Motor neuron (in vitro differentiated cells): ENCODE measurements at regions not wholly inside any gene's neighbourhood (a gene's known extent, or its start where the extent isn't known, plus 50 kb on each side); places are given as distances from the start of the nearest gene placed in this dataset.
"Not testable (repeated sequence)": the region's sequence is repeated elsewhere in the genome, so short reads cannot be mapped to it uniquely, and the experiment has no call there.

Source experiments
- ATAC-seq, 8 experiments: fragments of 200-7000 bp; cut with Tn5 transposase; replicated peaks in 6 of 8; 2 replicates each; pipeline ENCODE4 v1.8.0; 2021; ENCODE audit warnings: mild to moderate bottlenecking in 8 of 8, moderate library complexity in 8 of 8
- H3K27ac ChIP-seq, 2 donors: fragments of 250-450 bp; sonication (Bioruptor Pico); 2 replicates each; pipeline ENCODE4 v1.9.0; 2021; ENCODE audit warnings: antibody characterized with exemption in 2 of 2, mild to moderate bottlenecking in 2 of 2, moderate library complexity in 1 of 2
- H3K4me1 ChIP-seq, 2 donors: fragments of 250-450 bp; sonication (Bioruptor Pico); replicated peaks in 1 of 2; 2 replicates each; pipeline ENCODE4 v1.6.1; 2021; ENCODE audit warnings: antibody characterized with exemption in 2 of 2, mild to moderate bottlenecking in 2 of 2, moderate library complexity in 1 of 2
- H3K4me3 ChIP-seq, 5 donors: fragments of 250-450 bp; sonication (Bioruptor Pico); 2 replicates each; pipeline ENCODE4 v1.9.0; 2021; ENCODE audit warnings: antibody characterized with exemption in 5 of 5, mild to moderate bottlenecking in 5 of 5, moderate library complexity in 4 of 5
- WGBS, 10 experiments: fragments of 450-650 bp; shearing (Covaris generic); methylation state at CpG; one replicate each; pipeline ENCODE4 v1.0.0; 2022; 5-methylcytosine and 5-hydroxymethylcytosine counted together
- in situ Hi-C, 9 experiments: fragments of 400-800 bp; cut with MboI; loops; one replicate each; pipeline ENCODE4 v1.15.0; 2021; ENCODE audit warnings: low sequenced_read_pairs in 9 of 9, low pct_unique_long_range_greater_than_20kb in 2 of 9; ENCODE audit not compliant: unreplicated experiment in 9 of 9

GRCh38 chr3:177800561-177800960 is 603.3 kb upstream of the TBL1XR1 start:
- WGBS, 10 experiments = 36 to 100% (median 96%) methylated on average over 1 to 3 of the region's 3 CpGs; no CpG with 5 or more reads in 1 of the 10 experiments
- no peak for ATAC-seq
- peaks cover 4 to 13% of the 10 kb centered on the region in 2 donors for H3K4me1 ChIP-seq

GRCh38 chr3:177802151-177802900 is 605.0 kb upstream of the TBL1XR1 start:
- ATAC-seq = peak; percentile 34 to 94 (median 74)
- H3K27ac ChIP-seq = no peak overlapping the region
- in situ Hi-C loops = no loop called here
- H3K4me3 ChIP-seq = no peak overlapping the region
- peaks cover 4 to 13% of the 10 kb centered on the region in 2 donors for H3K4me1 ChIP-seq
- WGBS, 10 experiments = 7 to 74% (median 42%) methylated on average over 3 to 5 of the region's 5 CpGs; no CpG with 5 or more reads in 2 of the 10 experiments

More at GRCh38 chr3:177800561-177800960, 603.3 kb upstream of the TBL1XR1 start:
- Histone ChIP-seq H3K27ac (no peak overlapping the region), H3K4me3 (no peak overlapping the region)
- in situ Hi-C loops = no loop called here

GRCh38 chr3:177803500-177803899 is 606.2 kb upstream of the TBL1XR1 start:
- Histone ChIP-seq H3K4me1 (peaks cover 4 to 13% of the 10 kb centered on the region in 2 donors), H3K27ac (no peak overlapping the region), H3K4me3 (no peak overlapping the region)
- ATAC-seq = no peak
- 47 to 100% (median 96%) methylated on average over 1 to 4 of the region's 4 CpGs for whole genome bisulfite sequencing, 10 experiments
- in situ Hi-C loops = no loop called here

- ATAC-seq = peak in 1 of 8 experiments; percentile 30
- Histone ChIP-seq H3K27ac (no peak overlapping the region), H3K4me1 (peaks cover 4 to 13% of the 10 kb centered on the region in 2 donors), H3K4me3 (no peak overlapping the region)
- 63 to 100% (median 79%) methylated on average over 1 to 3 of the region's 3 CpGs; no CpG with 5 or more reads in 1 of the 10 experiments for WGBS, 10 experiments
- in situ Hi-C loops = no loop called here
Observed at GRCh38 chr3:177804032-177804431, 606.8 kb upstream of the TBL1XR1 start.

GRCh38 chr3:177804646-177805045 is 607.4 kb upstream of the TBL1XR1 start:
- H3K27ac ChIP-seq = no peak overlapping the region
- 70 to 100% (median 95%) methylated on average over 3 to 9 of the region's 9 CpGs; no CpG with 5 or more reads in 1 of the 10 experiments for WGBS, 10 experiments
- in situ Hi-C loops = no loop called here

GRCh38 chr3:177807150-177807875 is 610.0 kb upstream of the TBL1XR1 start:
- Histone ChIP-seq H3K4me1 (peaks cover 4% of the 10 kb centered on the region in 2 donors), H3K27ac (no peak overlapping the region), H3K4me3 (no peak overlapping the region)
- no peak for ATAC-seq
- in situ Hi-C loops = no loop called here
- 62 to 100% (median 95%) methylated on average over 4 to 8 of the region's 8 CpGs for WGBS, 10 experiments

More at GRCh38 chr3:177804646-177805045, 607.4 kb upstream of the TBL1XR1 start:
- Histone ChIP-seq H3K4me1 (peaks cover 4 to 13% of the 10 kb centered on the region in 2 donors), H3K4me3 (no peak overlapping the region)
- peak in 1 of 8 experiments; percentile 23 for ATAC-seq

- H3K27ac ChIP-seq, H3K4me1 ChIP-seq, ATAC-seq, in situ Hi-C loops, H3K4me3 ChIP-seq: not testable (repeated sequence)
- 94 to 100% (median 98%) methylated on average over 1 to 8 of the region's 32 CpGs; no CpG with 5 or more reads in 6 of the 10 experiments for WGBS, 10 experiments
Observed at GRCh38 chr3:177808928-177809478, 611.7 kb upstream of the TBL1XR1 start.

GRCh38 chr3:177810162-177810623 is 612.9 kb upstream of the TBL1XR1 start:
- in situ Hi-C loops = no loop called here
- 8 to 100% (median 83%) methylated on average over 1 to 3 of the region's 3 CpGs for WGBS, 10 experiments
- Histone ChIP-seq H3K27ac (no peak overlapping the region), H3K4me3 (no peak overlapping the region), H3K4me1 (no peaks in the 10 kb centered on the region)
- ATAC-seq = peak in 2 of 8 experiments; percentile 67 to 73

- H3K27ac ChIP-seq = no peak overlapping the region
- ATAC-seq = no peak
- no peaks in the 10 kb centered on the region for H3K4me1 ChIP-seq
- no peak overlapping the region for H3K4me3 ChIP-seq
- 75 to 100% (median 95%) methylated on average over 1 to 3 of the region's 3 CpGs; no CpG with 5 or more reads in 2 of the 10 experiments for WGBS, 10 experiments
- in situ Hi-C loops = no loop called here
Observed at GRCh38 chr3:177811112-177811511, 613.8 kb upstream of the TBL1XR1 start.

GRCh38 chr3:177811835-177812234 is 614.6 kb upstream of the TBL1XR1 start:
- H3K4me1 ChIP-seq = no peaks in the 10 kb centered on the region
- in situ Hi-C loops = no loop called here
- no peak for ATAC-seq
- WGBS, 10 experiments = 56 to 100% (median 80%) methylated on average over 1 of the region's 1 CpG; no CpG with 5 or more reads in 5 of the 10 experiments
- H3K4me3 ChIP-seq = no peak overlapping the region
- no peak overlapping the region for H3K27ac ChIP-seq

- Histone ChIP-seq H3K4me1 (no peaks in the 10 kb centered on the region), H3K27ac (no peak overlapping the region), H3K4me3 (no peak overlapping the region)
- ATAC-seq = no peak
- WGBS, 10 experiments = 70 to 100% (median 91%) methylated on average over 2 to 5 of the region's 5 CpGs
- in situ Hi-C loops = no loop called here
Observed at GRCh38 chr3:177812492-177812891, 615.2 kb upstream of the TBL1XR1 start.

GRCh38 chr3:177813322-177813721 is 616.0 kb upstream of the TBL1XR1 start:
- H3K4me3 ChIP-seq = no peak overlapping the region
- in situ Hi-C loops = no loop called here
- no peak overlapping the region for H3K27ac ChIP-seq
- WGBS, 10 experiments = 55 to 100% (median 88%) methylated on average over 1 to 3 of the region's 3 CpGs; no CpG with 5 or more reads in 1 of the 10 experiments
- H3K4me1 ChIP-seq = no peaks in the 10 kb centered on the region
- ATAC-seq = no peak

- no peak overlapping the region for H3K27ac ChIP-seq
- WGBS, 10 experiments = 0 to 100% (median 79%) methylated on average over 1 to 6 of the region's 6 CpGs
- no peak overlapping the region for H3K4me3 ChIP-seq
- no peak for ATAC-seq
- in situ Hi-C loops = no loop called here
- no peaks in the 10 kb centered on the region for H3K4me1 ChIP-seq
Observed at GRCh38 chr3:177816667-177817208, 619.5 kb upstream of the TBL1XR1 start.
